Astrocyte (in vitro differentiated cells and primary cell): ENCODE measurements at regions not wholly inside any gene's neighbourhood (a gene's known extent, or its start where the extent isn't known, plus 50 kb on each side); places are given as distances from the start of the nearest gene placed in this dataset.

Source experiments
- DNase-seq: peaks from one replicate; pipeline ENCODE4 v3.0.0-alpha.2; 2010; ENCODE audit warnings: low read depth
- FAIRE-seq: peaks from 2 replicates; lab custom pipeline; 2011; peaks lifted over from hg19 to GRCh38; lab: Jason Lieb, UNC
- H2AFZ ChIP-seq: 2 replicates; pipeline ENCODE4 v1.6.0; 2012; ENCODE audit warnings: low read depth, low read length, inconsistent platforms
- H3K27ac ChIP-seq: 2 replicates; pipeline ENCODE4 v1.5.1; 2011; ENCODE audit warnings: low read depth, low read length, inconsistent platforms
- H3K27me3 ChIP-seq: 2 replicates; pipeline ENCODE4 v1.6.0; 2011; ENCODE audit warnings: low read length, inconsistent platforms; ENCODE audit not compliant: insufficient read depth
- H3K36me3 ChIP-seq: 2 replicates; pipeline ENCODE4 v1.5.1; 2011; ENCODE audit warnings: low read length, inconsistent platforms; ENCODE audit not compliant: insufficient read depth
- H3K4me1 ChIP-seq: 2 replicates; pipeline ENCODE4 v1.5.1; 2011; ENCODE audit warnings: low read length, inconsistent platforms; ENCODE audit not compliant: insufficient read depth
- H3K4me2 ChIP-seq: 2 replicates; pipeline ENCODE4 v1.6.0; 2012; ENCODE audit warnings: low read length, inconsistent platforms
- H3K4me3 ChIP-seq: 2 replicates; pipeline ENCODE4 v1.5.1; 2011; ENCODE audit warnings: low read depth, mild to moderate bottlenecking, low read length, inconsistent platforms; ENCODE audit not compliant: insufficient read depth
- H3K79me2 ChIP-seq: 2 replicates; pipeline ENCODE4 v1.6.0; 2012; ENCODE audit warnings: mild to moderate bottlenecking, low read length, inconsistent platforms; ENCODE audit not compliant: insufficient read depth
- H3K9ac ChIP-seq: 2 replicates; pipeline ENCODE4 v1.6.0; 2012; ENCODE audit warnings: mild to moderate bottlenecking, low read length, inconsistent platforms
- H3K9me3 ChIP-seq: 2 replicates; pipeline ENCODE4 v1.5.1; 2012; ENCODE audit warnings: low read depth, mild to moderate bottlenecking, low read length, inconsistent platforms; ENCODE audit not compliant: insufficient read depth
- H4K20me1 ChIP-seq: 2 replicates; pipeline ENCODE4 v1.6.0; 2012; ENCODE audit warnings: low read length, inconsistent platforms; ENCODE audit not compliant: insufficient read depth
- H3K27ac Mint-ChIP-seq: one replicate; pipeline ENCODE4 v1.8.0; 2021; ENCODE audit warnings: mild to moderate bottlenecking, mixed read lengths; ENCODE audit not compliant: unreplicated experiment
- H3K27me3 Mint-ChIP-seq: one replicate; pipeline ENCODE4 v1.8.0; 2021; ENCODE audit warnings: low read depth, mixed read lengths; ENCODE audit not compliant: unreplicated experiment
- H3K36me3 Mint-ChIP-seq: one replicate; pipeline ENCODE4 v1.8.0; 2021; ENCODE audit warnings: low read depth, mixed read lengths; ENCODE audit not compliant: unreplicated experiment
- H3K4me1 Mint-ChIP-seq: one replicate; pipeline ENCODE4 v1.8.0; 2021; ENCODE audit warnings: low read depth, mixed read lengths; ENCODE audit not compliant: unreplicated experiment
- H3K4me3 Mint-ChIP-seq: one replicate; pipeline ENCODE4 v1.8.0; 2021; ENCODE audit warnings: mild to moderate bottlenecking, moderate library complexity, mixed read lengths; ENCODE audit not compliant: unreplicated experiment
- H3K9me3 Mint-ChIP-seq: one replicate; pipeline ENCODE4 v1.8.0; 2021; ENCODE audit warnings: mild to moderate bottlenecking, mixed read lengths; ENCODE audit not compliant: unreplicated experiment
- CTCF ChIP-seq: IDR thresholded peaks from 2 replicates; pipeline ENCODE4 v1.5.1; 2011; ENCODE audit warnings: low read depth, mild to moderate bottlenecking, inconsistent platforms, low read length, moderate library complexity; ENCODE audit not compliant: insufficient read depth
- EZH2 ChIP-seq: IDR thresholded peaks from 2 replicates; pipeline ENCODE4 v1.6.1; 2012; ENCODE audit warnings: mild to moderate bottlenecking, low read length, inconsistent platforms; ENCODE audit not compliant: insufficient read depth

- H3K9me3 Mint-ChIP-seq = no peaks in the 10 kb centered on the region
- Histone ChIP-seq H2AFZ (no peak overlapping the region), H4K20me1 (no peaks in the 10 kb centered on the region), H3K27me3 (no peaks in the 10 kb centered on the region), H3K4me1 (no peaks in the 10 kb centered on the region), H3K4me2 (no peak overlapping the region), H3K36me3 (no peaks in the 10 kb centered on the region), H3K79me2 (no peaks in the 10 kb centered on the region), H3K4me3 (no peak overlapping the region), H3K27ac (no peak overlapping the region), H3K9me3 (no peaks in the 10 kb centered on the region), H3K9ac (no peak overlapping the region)
- H3K4me3 Mint-ChIP-seq = no peak overlapping the region
- H3K36me3 Mint-ChIP-seq = no peaks in the 10 kb centered on the region
- DNase-seq (no peak), FAIRE-seq (no peak)
- H3K4me1 Mint-ChIP-seq = no peaks in the 10 kb centered on the region
- no peaks in the 10 kb centered on the region for H3K27me3 Mint-ChIP-seq
- no peak overlapping the region for H3K27ac Mint-ChIP-seq
- TF ChIP-seq CTCF = no peak
- no peak for TF ChIP-seq EZH2
Measured at GRCh38 chr7:113247198-113247597, 128.8 kb upstream of the SMIM30 start.

DNA sequence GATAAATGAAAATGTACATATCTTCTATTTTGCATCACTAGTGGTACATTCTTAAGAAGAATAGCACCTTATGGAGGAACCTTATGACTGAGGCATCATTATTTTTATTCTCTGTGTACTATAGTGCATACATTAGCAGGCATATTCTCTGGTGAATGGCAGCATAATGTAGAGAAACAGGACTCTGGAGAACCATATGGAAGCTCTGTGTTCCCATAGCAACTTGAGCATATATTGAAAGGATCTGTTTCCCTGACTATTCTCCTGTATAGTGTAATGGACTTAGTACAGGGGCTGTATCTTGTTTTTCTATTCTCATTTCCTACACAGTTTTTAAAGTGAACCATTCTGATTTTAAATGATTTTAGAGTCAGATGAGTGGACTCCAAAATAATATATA is 128.4 kb upstream of the SMIM30 start:
- Histone ChIP-seq H3K9me3 (no peaks in the 10 kb centered on the region), H3K36me3 (no peaks in the 10 kb centered on the region), H2AFZ (no peak overlapping the region), H3K4me1 (no peaks in the 10 kb centered on the region), H3K4me3 (no peak overlapping the region), H3K79me2 (no peaks in the 10 kb centered on the region), H4K20me1 (no peaks in the 10 kb centered on the region), H3K27me3 (no peaks in the 10 kb centered on the region), H3K9ac (no peak overlapping the region), H3K4me2 (no peak overlapping the region), H3K27ac (no peak overlapping the region)
- FAIRE-seq = no peak
- H3K27ac Mint-ChIP-seq = no peak overlapping the region
- no peak overlapping the region for H3K4me3 Mint-ChIP-seq
- H3K36me3 Mint-ChIP-seq = no peaks in the 10 kb centered on the region
- H3K9me3 Mint-ChIP-seq = no peaks in the 10 kb centered on the region
- no peaks in the 10 kb centered on the region for H3K27me3 Mint-ChIP-seq
- TF ChIP-seq CTCF (no peak), EZH2 (no peak)
- no peak for DNase-seq
- no peaks in the 10 kb centered on the region for H3K4me1 Mint-ChIP-seq

- H3K27me3 ChIP-seq = no peaks in the 10 kb centered on the region
- no peak overlapping the region for H3K4me3 ChIP-seq
- no peaks in the 10 kb centered on the region for H4K20me1 ChIP-seq
- no peak overlapping the region for H3K27ac ChIP-seq
- no peak overlapping the region for H3K9ac ChIP-seq
- no peaks in the 10 kb centered on the region for H3K4me1 ChIP-seq
- H2AFZ ChIP-seq = no peak overlapping the region
- H3K9me3 ChIP-seq = no peaks in the 10 kb centered on the region
- Mint-ChIP-seq H3K4me3 (no peak overlapping the region), H3K36me3 (no peaks in the 10 kb centered on the region), H3K27me3 (peaks cover 2% of the 10 kb centered on the region), H3K27ac (no peak overlapping the region), H3K9me3 (peaks cover 5% of the 10 kb centered on the region), H3K4me1 (no peaks in the 10 kb centered on the region)
- TF ChIP-seq EZH2 (no peak), CTCF (no peak)
- FAIRE-seq (no peak), DNase-seq (no peak)
- H3K4me2 ChIP-seq = no peak overlapping the region
- no peaks in the 10 kb centered on the region for H3K79me2 ChIP-seq
- H3K36me3 ChIP-seq = no peaks in the 10 kb centered on the region
Measured at GRCh38 chr7:113232885-113233284, 114.5 kb upstream of the SMIM30 start.
